IPS-20b (cell line): ENCODE measurements at regions not wholly inside any gene's neighbourhood (a gene's known extent, or its start where the extent isn't known, plus 50 kb on each side); places are given as distances from the start of the nearest gene placed in this dataset.

Experiments
- H3K27ac ChIP-seq: one replicate; pipeline ENCODE4 v1.5.1; 2013; ENCODE audit warnings: low read length
- H3K27me3 ChIP-seq: 2 replicates; pipeline ENCODE4 v1.6.1; 2013; ENCODE audit warnings: mild to moderate bottlenecking, low read length, inconsistent platforms; ENCODE audit not compliant: insufficient read depth
- H3K36me3 ChIP-seq: 2 replicates; pipeline ENCODE4 v1.6.1; 2013; ENCODE audit warnings: low read depth, mild to moderate bottlenecking, inconsistent platforms, low read length, moderate library complexity; ENCODE audit not compliant: insufficient read depth
- H3K4me1 ChIP-seq: 2 replicates; pipeline ENCODE4 v1.6.1; 2013; ENCODE audit warnings: mild to moderate bottlenecking, control low read depth, inconsistent platforms, low read length, moderate library complexity; ENCODE audit not compliant: insufficient read depth
- H3K4me3 ChIP-seq: 2 replicates; pipeline ENCODE4 v1.5.1; 2013; ENCODE audit warnings: mild to moderate bottlenecking, low read length, inconsistent platforms
- H3K9ac ChIP-seq: 2 replicates; pipeline ENCODE4 v1.6.1; 2013; ENCODE audit warnings: low read depth, mild to moderate bottlenecking, inconsistent platforms, low read length, moderate library complexity
- H3K9me3 ChIP-seq: 2 replicates; pipeline ENCODE4 v1.6.1; 2013; ENCODE audit warnings: mild to moderate bottlenecking, low read depth, low read length, inconsistent platforms; ENCODE audit not compliant: insufficient read depth

DNA sequence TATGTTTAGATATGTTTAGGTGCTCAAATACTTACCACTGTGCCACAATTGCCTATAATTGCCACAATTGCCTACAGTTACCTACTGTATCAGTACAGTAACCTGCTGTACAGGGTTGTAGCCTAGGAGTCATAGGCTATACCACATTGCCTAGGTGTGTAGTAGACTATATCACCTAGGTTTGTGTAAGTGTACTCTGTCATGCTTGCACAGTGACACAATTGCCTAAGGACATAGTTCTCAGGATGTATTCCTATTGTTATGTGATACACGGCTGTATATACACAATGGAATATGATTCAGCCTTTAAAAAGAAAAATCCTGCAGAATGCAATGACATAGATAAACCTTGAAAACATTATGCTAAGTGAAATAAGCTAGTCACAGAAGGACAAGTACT lies 264.8 kb downstream of the RAP2B start:
- H3K9me3 ChIP-seq: no peaks in the 10 kb centered on the region
- H3K36me3 ChIP-seq: no peaks in the 10 kb centered on the region
- H3K4me3 ChIP-seq: no peak overlapping the region
- H3K27me3 ChIP-seq: no peaks in the 10 kb centered on the region
- no peak overlapping the region for H3K9ac ChIP-seq
- no peak overlapping the region for H3K27ac ChIP-seq
- H3K4me1 ChIP-seq: no peaks in the 10 kb centered on the region

DNA sequence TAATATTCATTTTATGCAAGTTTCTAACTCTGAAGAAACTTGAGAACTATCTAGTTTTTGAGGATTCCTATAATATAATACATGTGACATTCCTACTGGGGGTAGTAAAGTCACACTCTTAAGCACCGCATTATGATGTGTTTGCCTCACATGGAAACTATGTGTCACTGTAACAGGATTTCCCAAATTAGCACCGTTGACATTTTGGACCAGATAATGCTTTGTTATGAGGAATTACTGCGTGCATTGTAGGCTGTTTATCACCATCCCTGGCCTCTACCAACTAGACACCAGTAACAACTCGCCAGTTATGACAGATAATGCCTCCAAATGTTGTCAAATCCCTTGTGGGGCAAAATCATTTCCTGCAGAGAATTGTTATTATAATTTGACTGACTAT lies 267.8 kb downstream of the RAP2B start:
- Histone ChIP-seq H3K27me3 (no peaks in the 10 kb centered on the region), H3K4me1 (no peaks in the 10 kb centered on the region), H3K9ac (no peak overlapping the region)

DNA sequence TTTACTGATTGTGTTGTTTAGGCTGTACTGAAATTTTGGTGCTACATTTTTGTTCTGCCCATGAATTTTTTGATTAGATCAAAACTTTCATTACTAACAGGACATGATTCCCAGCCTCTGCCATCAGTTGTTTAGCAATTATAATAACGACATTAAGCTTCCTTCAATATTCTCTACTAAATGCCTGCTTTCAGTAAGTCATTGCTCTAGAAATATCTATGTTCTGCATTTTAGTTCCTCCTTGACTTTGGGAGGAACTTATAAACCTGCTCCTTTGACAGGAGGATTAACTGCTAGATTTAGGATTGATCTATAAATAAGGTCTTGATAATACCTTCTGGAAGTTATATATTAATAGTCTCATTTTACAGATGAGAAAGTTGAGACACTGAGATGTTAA lies 269.1 kb downstream of the RAP2B start:
- no peak overlapping the region for H3K4me3 ChIP-seq
- no peaks in the 10 kb centered on the region for H3K27me3 ChIP-seq
- no peak overlapping the region for H3K9ac ChIP-seq

More for the DNA sequence above, 267.8 kb downstream of the RAP2B start:
- Histone ChIP-seq H3K9me3 (no peaks in the 10 kb centered on the region), H3K36me3 (no peaks in the 10 kb centered on the region), H3K4me3 (no peak overlapping the region), H3K27ac (no peak overlapping the region)

DNA sequence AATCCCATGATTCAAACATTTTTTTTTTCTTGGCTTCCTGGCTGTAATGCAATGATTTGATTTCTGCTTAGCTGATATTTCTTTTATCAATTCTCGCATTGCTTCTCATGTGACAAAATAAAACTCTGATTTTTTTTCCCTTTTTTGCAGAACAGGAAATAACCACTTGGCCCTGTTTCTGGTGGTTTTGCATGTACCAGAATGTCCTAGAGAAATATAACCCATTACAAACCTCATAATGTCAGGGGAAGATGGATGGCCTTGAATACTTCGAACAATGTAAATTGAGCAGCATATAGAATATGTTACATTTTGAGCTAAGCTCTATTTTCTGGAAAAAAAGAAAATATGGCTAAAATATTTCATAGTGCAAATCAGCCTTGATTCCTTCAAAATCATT lies 275.6 kb downstream of the RAP2B start:
- H3K27ac ChIP-seq: no peak overlapping the region
- H3K27me3 ChIP-seq: no peaks in the 10 kb centered on the region

More for the DNA sequence above, 269.1 kb downstream of the RAP2B start:
- no peaks in the 10 kb centered on the region for H3K4me1 ChIP-seq
- no peaks in the 10 kb centered on the region for H3K36me3 ChIP-seq
- no peaks in the 10 kb centered on the region for H3K9me3 ChIP-seq
- H3K27ac ChIP-seq: no peak overlapping the region

DNA sequence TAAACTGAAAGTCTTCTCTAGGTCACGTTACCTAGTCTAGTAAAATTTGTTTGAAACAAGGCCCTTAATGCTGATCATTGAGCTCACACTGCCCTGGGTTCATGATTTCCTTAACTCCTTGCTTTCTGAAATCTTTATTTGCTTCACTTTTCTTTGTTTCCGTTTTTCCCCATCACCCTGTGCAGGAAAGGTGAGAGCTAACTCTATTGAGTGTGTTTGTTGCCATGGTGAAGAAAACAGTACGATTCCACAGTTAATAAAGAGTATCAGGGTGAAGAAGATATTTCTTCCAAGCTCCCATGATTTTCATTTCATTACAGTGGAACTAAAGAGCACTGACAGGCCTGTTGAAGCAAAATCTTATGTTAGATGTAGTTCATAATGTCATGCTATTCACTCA lies 276.2 kb downstream of the RAP2B start:
- Histone ChIP-seq H3K4me1 (peaks cover 3% of the 10 kb centered on the region; the same call in 1 of the 2 replicates), H3K9me3 (no peaks in the 10 kb centered on the region), H3K27me3 (no peaks in the 10 kb centered on the region), H3K4me3 (no peak overlapping the region), H3K27ac (no peak overlapping the region), H3K36me3 (no peaks in the 10 kb centered on the region), H3K9ac (no peak overlapping the region)

More for the DNA sequence above, 275.6 kb downstream of the RAP2B start:
- Histone ChIP-seq H3K9me3 (no peaks in the 10 kb centered on the region), H3K4me1 (peaks cover 3% of the 10 kb centered on the region; the same call in 1 of the 2 replicates), H3K36me3 (no peaks in the 10 kb centered on the region), H3K4me3 (no peak overlapping the region), H3K9ac (no peak overlapping the region)

DNA sequence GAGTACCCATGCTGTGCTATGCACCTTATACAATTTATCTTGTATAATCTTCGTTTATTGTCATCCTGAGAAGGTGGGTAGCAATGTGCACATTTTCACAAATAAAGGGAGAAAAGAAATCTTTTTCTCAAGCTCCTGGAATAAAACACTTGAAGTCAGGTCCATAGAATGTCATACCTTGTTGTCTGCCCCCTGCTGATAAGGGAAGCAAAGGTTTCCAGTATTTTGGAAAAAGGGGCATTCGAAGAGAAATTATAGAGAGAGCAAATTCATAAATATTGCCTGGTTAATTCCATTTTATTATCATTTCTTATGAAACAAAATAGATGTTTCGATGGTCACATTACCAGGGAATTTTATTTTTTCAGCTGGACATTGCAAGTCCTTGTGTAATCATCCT lies 277.8 kb downstream of the RAP2B start:
- no peaks in the 10 kb centered on the region for H3K27me3 ChIP-seq
- no peaks in the 10 kb centered on the region for H3K36me3 ChIP-seq
- no peak overlapping the region for H3K4me3 ChIP-seq
- H3K9ac ChIP-seq: no peak overlapping the region
- no peak overlapping the region for H3K27ac ChIP-seq
- no peaks in the 10 kb centered on the region for H3K9me3 ChIP-seq
- H3K4me1 ChIP-seq: peaks cover 3% of the 10 kb centered on the region; the same call in 1 of the 2 replicates

DNA sequence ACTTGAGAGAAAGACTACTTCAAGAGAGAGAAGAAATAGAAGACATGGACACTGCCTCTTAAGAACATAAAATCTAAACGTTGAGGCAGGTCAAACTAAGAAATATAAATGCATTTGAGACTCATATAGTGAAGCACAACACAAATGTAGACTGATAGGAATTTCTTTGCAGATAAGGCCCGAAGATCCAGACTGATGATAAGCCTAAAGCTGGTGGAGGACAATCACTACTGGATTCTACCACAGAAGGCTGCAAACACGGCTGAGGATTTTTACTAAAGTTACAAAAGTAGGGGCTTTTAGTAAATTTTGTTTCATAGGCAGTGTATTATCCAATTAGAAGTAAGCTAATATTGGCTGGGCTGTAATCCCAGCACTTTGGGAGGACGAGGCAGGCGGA lies 278.3 kb downstream of the RAP2B start:
- peaks cover 3% of the 10 kb centered on the region; the same call in 1 of the 2 replicates for H3K4me1 ChIP-seq
- no peak overlapping the region for H3K27ac ChIP-seq
- H3K36me3 ChIP-seq: no peaks in the 10 kb centered on the region
- H3K27me3 ChIP-seq: no peaks in the 10 kb centered on the region
- H3K4me3 ChIP-seq: no peak overlapping the region
- H3K9ac ChIP-seq: no peak overlapping the region
- no peaks in the 10 kb centered on the region for H3K9me3 ChIP-seq

DNA sequence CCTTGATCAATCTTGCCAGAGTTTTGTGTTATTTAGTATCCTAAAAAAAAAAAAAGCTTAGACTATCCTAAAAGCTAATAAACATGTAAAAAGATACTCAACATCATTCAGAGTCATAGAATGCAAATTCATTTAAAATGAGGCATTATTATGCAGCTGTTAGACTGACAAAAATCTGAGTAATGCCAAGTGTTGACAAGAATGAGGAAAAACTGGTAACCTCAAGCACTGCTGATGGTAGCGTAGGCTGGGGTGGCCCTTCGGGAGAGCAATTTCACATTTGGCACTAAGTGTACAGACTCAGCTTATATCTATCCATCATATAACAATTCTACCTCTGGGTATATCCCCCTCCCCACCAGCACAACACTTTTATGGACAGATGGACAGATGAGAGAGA lies 280.4 kb downstream of the RAP2B start:
- Histone ChIP-seq H3K9ac (no peak overlapping the region), H3K4me1 (peaks cover 3% of the 10 kb centered on the region; the same call in 1 of the 2 replicates), H3K27me3 (no peaks in the 10 kb centered on the region), H3K4me3 (no peak overlapping the region), H3K36me3 (no peaks in the 10 kb centered on the region), H3K9me3 (no peaks in the 10 kb centered on the region), H3K27ac (no peak overlapping the region)

DNA sequence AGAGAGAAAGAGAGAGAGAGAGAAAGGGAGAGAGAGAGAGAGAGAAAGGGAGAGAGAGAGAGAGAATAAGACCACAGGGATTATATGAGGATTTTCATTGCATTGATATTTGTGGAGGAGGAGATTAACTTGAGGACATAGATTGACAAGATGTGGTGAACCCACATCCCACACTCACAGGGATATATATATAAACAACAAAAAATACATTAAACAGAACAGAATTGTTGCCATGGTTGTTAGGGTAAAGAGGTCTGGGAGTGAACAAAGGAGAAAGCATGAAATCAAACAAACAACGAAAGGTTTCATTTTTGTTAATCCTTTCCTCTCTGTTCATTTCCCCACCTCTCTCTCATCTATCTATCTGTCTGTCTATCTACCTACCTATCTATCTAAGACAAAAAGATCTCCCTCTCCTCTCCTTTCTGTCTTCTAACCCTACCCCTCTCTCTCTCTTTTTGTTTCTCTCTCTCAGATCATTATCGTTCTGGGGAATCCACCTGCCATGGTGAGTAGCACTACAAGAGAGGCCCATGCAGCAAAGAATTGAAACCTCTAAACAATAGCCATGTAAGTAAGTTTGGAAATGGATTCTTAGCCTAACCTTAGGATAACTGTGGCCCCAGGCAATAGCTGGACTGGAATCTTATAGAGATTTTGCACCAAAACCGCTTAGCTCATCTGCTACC lies 280.9 kb downstream of the RAP2B start:
- Histone ChIP-seq H3K27me3 (no peaks in the 10 kb centered on the region), H3K27ac (no peak overlapping the region), H3K9me3 (no peaks in the 10 kb centered on the region), H3K4me3 (no peak overlapping the region), H3K36me3 (no peaks in the 10 kb centered on the region), H3K4me1 (peaks cover 3% of the 10 kb centered on the region; the same call in 1 of the 2 replicates), H3K9ac (no peak overlapping the region)

DNA sequence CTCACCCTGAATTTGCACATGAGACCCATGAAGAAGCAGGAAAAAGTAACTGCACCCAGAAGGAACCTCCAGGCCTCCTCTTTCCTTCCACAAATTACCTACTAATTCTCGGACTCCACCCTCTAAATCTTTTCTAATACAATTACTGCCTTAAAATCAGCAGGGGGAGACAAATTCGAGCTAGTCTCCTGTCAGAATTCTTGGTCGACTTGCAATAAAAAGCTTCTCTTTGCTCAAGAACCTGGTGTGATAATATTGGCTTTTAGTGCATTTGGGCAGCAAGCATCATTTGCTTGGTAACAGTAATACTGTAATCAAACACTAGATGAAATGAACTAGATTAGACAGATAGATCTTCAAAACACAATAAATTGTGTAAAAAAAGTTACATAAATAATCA lies 281.9 kb downstream of the RAP2B start:
- H3K4me3 ChIP-seq: no peak overlapping the region
- H3K4me1 ChIP-seq: peaks cover 3% of the 10 kb centered on the region; the same call in 1 of the 2 replicates
- H3K27me3 ChIP-seq: no peaks in the 10 kb centered on the region
- no peak overlapping the region for H3K9ac ChIP-seq
- H3K36me3 ChIP-seq: no peaks in the 10 kb centered on the region
- no peaks in the 10 kb centered on the region for H3K9me3 ChIP-seq
- H3K27ac ChIP-seq: no peak overlapping the region

DNA sequence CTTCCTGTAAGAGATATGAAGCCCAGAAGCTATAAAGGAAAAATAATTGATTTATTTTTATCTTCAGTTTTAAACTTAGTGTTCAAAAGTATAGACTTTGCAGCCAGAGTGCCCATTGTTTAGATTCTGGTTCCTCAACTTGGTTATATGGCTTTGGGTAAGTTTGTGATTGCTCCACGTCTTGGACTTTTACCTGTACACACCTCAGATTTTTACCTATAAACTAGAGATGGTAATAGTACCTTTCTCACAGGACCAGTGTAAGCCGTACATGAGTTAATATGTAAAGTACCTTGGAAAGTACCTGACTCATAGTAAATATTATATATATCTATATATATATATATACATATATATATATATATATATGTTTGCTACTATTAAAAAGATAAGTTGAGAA lies 283.8 kb downstream of the RAP2B start:
- no peaks in the 10 kb centered on the region for H3K9me3 ChIP-seq

DNA sequence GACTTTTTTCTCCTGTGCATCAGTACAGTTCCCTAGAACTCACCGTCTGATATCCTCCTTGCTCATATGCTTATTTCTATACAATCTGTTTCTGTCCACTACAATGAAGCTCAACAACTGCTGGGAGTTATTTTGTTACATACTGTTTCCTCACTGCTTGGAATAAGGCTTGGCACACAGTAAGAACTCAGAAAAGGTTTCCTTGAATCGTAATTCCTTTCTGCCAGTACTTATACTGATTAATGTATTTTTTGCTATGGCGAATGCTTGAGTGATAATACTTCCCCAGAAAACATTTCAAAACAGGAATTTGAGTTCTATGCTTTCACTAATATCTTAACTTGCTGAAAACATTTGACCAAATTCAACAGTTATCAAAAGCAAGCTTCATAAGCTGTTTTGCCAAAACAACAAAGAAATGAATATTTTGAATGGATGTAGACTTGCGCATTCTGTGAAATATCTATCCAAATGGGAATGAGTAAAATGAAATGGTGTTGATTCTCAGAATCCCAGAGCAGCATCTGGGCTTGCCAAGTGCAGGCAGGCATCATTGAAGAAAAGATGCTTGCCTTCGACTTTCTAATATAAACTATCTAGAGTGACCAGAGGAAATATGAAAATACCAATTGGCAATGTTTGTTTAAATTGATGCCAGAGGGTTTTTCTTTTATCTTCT lies 286.3 kb downstream of the RAP2B start:
- Histone ChIP-seq H3K9me3 (no peaks in the 10 kb centered on the region), H3K9ac (no peak overlapping the region), H3K4me3 (no peak overlapping the region), H3K27ac (no peak overlapping the region), H3K36me3 (no peaks in the 10 kb centered on the region), H3K4me1 (no peaks in the 10 kb centered on the region), H3K27me3 (no peaks in the 10 kb centered on the region)

More for the DNA sequence above, 283.8 kb downstream of the RAP2B start:
- H3K36me3 ChIP-seq: no peaks in the 10 kb centered on the region
- no peak overlapping the region for H3K4me3 ChIP-seq
- H3K9ac ChIP-seq: no peak overlapping the region
- H3K4me1 ChIP-seq: peaks cover 3% of the 10 kb centered on the region; the same call in 1 of the 2 replicates
- no peak overlapping the region for H3K27ac ChIP-seq
- no peaks in the 10 kb centered on the region for H3K27me3 ChIP-seq
